HG03139 (cell line): ENCODE measurements at regions not wholly inside any gene's neighbourhood (a gene's known extent, or its start where the extent isn't known, plus 50 kb on each side); places are given as distances from the start of the nearest gene placed in this dataset.
"Not testable (repeated sequence)": the region's sequence is repeated elsewhere in the genome, so short reads cannot be mapped to it uniquely, and the experiment has no call there.

ENCODE experiments used
- ATAC-seq: cut with Tn5 transposase; IDR thresholded peaks from one replicate; pipeline ENCODE4 v1.9.1; 2021; ENCODE audit not compliant: unreplicated experiment

DNA sequence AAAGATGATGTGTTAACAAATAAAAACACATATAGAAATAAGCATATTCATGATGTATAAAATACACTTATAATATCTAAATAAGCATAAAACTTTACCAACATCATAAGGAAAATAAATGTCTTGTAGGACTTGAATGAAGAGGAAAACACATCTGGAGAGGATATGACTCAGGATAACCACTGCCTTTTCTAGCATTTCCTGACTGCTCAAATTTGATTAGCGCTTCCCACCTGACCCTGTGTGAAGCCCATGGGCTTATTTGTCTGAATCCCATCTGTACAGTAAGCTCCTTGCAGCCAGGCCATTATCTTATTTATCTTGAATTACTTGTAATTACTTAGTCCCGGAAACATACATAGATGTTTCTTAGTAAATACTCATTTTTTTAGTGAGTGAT, 608.6 kb downstream of the COL12A1 start:
- ATAC-seq = no peak

DNA sequence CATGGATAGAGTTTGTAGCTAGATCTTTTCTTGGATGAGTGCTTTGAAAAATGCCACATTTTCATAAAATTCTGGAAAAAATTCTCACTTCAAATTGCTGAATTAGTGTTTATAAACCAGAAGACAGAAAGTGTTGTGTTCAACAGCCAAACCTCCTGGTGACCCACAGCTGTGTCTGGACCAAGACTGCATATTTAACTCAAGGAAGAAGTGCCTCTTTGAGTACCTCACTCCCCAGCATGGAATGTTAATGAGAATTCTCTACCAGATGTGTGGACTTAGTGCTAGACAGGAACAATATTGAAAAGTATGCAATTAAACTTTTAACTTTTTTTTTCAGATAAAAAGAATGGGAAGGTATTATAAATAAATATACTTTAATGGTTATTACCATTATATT, 609.3 kb downstream of the COL12A1 start:
- ATAC-seq = no peak

DNA sequence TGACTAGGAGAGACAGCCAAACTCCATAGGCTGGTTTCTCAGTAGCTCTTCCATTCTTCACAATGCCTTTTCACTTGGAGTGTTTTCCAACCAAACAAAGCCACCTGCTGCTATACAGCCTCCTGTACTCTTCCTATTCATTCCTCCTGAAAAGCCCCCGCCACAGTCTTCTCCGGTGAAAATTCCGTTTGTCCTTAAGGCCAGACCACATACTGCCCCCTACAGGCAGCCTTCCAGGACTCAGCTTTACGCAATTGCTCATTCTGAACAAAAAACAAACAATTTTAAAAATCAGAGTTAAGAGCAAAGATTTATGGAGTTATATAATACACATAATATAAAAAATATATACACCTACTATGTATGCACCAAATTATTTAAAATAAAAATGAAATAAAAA, 611.5 kb downstream of the COL12A1 start:
- ATAC-seq = not testable (repeated sequence)

DNA sequence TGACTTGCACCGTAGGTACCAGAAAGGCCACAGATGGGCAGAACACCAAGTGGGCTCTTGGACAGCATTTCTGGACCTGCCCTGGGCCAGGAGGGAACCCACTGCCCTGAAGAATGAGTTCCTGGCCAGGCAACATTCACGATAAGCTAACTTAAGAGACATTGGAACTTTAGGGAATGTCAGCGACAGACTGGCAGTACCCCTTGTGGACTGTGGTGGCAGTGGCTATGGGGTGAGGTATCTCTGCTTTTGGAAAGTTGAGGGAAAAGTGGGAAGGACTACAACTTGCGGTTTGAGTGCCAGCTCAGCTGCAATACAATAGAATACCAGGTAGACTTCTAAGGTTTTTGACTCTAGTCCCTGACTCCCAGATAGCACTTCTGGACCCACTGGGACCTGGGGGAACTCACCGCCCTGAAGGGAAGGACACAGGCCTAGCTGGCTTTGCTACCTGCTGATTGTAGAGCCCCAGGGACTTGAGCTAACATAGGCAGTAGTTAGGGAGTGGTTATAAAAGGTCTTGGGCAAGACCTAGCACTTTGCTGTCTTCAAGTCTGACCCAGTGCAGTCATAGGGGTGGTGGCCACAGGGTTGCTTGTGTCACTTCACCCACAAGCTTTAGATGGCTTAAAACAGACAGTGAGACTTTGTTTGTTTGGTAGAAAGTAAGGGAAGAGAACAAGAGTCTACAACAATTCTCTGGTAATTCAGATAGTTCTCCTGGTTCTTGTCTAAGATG, 617.6 kb downstream of the COL12A1 start:
- ATAC-seq = no peak

DNA sequence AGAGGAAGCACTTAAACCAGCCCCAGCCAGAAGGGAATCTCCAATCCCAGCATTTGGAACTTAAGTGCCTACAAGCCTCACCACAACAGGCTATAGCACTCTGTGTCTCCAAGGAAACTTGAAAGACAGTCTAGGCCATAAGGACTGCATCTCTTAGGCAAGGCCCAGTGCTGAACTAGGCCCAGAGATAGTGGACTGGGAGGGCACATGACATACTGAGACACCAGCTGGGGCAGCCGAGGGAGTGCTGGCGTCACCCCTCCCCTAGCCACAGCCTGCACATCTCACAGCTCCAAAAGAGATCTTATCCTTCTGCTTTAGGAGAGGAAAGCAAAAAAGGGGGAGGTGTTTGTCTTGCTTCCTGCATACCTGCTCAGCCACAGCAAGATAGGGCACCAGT, 618.5 kb downstream of the COL12A1 start:
- no peak for ATAC-seq

DNA sequence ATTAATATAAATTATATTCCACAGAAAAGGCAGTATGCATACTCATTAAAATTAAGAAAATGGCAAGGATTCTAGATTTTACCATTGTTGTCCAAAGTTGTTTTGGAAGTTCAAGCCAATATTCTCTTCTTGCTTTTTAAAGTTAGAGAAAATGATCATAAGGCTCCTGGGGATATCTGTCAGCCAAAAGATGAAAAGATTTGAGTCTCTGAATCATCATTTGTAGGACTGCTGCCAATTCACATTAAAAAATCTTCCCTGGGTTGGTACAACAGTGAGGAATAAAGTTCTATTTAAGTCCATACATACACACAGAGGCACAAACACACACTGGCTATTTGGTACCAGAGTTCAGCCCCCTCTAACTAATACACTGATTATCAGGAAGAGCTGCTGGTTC, 620.1 kb downstream of the COL12A1 start:
- ATAC-seq = no peak

DNA sequence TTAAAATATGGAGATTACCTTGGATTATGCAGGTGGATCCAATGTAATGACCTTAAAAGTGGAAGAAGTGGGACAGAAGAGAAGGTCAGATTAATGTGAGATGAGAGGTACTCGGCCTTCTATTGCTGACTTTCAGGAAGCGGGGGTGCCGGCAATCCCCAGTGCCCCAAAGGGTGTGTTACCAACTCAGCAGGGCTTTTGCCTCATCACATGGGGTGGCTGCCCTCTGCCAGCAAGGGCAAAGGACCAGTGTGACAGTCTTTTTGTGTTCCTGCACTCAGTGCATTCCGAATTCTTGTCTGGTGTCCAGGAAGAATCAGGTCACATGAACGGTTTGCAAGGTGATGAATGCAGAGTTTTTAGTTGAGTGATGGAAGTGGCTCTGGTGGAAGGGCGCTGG, 624.2 kb downstream of the COL12A1 start:
- no peak for ATAC-seq

DNA sequence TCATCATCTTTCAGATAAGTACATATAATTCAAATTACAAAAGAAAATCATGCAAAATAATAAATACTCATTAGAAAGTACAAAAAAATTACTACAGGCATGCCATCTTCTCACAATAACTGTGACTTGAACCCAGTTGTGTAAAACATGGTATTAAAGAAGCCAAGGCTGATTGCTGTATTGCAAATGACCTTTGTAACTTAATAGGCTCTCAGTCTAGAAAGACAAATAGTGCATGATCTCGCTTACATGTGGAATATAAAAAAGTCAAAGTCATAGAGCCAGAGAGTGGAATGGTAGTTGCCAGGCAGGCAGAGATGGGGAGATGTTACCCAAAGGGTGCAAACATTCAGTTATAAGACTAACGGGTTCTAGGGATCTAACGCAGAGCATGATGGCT, 626.1 kb downstream of the COL12A1 start:
- ATAC-seq = no peak

DNA sequence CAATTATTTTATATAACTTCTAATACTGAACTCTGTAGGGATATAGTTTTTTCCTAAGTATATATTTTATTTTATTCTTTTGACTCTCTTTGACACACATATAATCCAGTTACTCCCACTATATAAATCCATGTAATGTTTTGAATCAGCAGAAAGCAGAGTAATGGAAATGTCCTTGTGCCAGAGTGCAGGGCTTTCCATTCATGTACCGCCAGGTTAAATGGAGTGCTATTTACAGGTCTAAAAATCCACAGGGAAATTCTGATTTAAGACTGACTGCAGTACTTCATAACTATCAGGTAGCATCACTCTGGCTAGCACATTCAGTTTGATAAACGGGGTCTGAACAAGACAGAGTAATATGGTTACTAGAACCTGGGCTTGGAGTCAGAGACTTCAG, 626.8 kb downstream of the COL12A1 start:
- ATAC-seq = no peak

DNA sequence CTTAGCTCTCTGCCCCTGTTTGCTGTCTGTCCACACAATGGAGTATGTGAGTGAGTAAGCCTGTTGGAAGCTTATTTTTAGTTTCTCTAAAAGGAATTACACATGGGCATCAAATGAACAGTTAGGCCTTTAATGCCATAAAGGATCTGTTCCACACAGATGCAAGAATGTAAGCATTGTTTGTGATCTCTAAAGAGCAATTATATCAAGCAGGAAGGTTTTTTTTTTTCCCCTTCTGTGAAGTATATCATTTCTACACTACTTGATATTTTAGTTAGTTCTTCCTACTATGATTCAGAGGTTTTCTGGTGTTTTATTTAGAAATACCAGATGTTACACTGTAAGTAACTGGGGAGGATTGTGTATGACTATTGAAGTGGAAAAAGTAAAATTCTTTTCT, 627.5 kb downstream of the COL12A1 start:
- no peak for ATAC-seq

DNA sequence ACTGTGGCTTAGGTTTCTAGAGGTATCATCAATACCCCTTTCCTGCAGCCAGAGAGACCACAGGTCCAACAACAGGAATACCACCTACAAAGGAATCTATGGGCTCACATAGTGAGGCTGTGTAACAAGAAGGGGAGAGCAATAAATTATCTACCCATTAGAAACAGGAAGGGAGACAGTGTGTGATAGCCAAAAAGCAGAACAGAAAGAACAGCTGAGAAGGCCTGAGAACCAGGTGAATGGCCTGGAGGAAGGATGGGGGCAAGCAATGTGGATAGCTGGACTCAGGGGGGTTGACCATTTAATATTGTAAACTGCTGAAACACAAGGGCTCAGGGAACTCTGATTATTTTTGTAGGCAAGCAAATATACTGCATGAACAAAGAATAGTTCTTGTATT, 628.2 kb downstream of the COL12A1 start:
- peak; percentile 96 for ATAC-seq

DNA sequence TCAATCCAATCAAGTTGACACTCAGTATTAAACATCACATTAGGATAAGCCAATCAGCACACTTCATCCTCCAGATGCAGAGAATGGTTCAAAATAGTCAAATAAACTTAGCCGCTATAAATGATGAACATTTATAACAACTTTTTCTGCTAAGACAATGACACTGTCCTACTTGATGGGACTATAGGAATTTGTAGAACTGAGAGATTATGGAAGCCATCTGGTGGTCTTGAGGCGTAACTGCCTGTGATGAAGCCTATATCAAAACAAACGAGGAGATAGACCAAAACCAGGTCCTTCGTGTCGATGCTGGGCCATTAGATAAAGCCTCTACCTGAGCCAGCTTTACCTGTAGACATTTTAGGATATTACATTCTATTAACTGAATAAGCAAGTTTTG, 631.1 kb downstream of the COL12A1 start:
- no peak for ATAC-seq

DNA sequence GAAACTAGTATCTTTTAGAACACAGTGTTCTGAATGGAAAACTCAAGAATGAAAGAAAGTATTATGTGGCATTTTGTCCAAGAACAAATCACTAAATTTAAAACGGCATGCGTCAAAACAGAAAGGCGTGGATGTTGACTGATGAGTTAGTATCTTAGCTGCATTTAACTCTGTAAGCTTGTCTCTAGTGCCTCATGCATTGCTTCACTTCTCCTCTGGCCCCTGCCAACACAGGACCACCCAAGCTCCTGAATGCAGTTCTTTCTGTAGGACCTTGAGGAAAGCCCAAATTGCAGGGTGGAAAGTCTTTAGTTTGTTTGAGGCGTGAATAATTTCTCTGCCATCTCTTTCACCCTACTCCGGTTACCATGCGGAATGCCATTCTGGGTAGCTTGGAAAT, 632.2 kb downstream of the COL12A1 start:
- no peak for ATAC-seq

DNA sequence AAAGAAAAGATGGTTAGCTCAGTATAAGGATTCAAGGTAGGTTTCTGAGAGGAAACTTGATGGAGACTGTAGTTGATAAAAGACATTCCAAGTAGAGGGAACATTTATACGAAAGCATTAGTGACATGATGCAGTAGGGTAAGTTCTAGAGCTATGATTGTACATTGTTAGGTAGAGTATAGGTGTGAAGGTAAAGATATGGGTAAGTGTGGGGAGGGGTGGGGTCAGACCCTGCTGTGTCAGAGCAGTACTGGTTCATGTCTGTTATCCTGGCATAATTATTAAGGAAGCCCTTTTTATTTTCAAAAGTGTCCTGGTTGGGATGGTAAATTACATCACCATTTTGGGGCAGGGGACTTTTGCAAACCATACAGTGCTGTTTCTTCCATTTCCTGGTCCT, 635.8 kb downstream of the COL12A1 start:
- ATAC-seq = no peak

DNA sequence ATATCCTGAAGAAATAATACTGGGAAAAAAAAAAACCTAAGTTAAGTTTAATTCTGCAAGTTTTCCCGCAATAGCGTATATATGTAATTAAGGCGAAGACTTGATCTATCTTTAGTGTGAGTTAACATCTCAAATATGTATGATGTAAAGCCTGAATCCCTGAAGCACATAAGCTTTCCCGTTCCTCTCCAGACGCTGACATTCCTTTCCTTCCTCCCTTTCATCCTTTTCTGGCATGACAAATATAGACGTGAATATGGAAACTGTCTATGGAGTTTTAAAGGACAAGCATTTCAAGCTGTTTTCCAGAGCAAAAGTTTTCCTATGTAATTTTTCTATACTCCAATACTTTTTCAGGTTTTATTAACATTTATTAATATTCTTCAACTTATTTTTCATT, 637.0 kb downstream of the COL12A1 start:
- no peak for ATAC-seq

DNA sequence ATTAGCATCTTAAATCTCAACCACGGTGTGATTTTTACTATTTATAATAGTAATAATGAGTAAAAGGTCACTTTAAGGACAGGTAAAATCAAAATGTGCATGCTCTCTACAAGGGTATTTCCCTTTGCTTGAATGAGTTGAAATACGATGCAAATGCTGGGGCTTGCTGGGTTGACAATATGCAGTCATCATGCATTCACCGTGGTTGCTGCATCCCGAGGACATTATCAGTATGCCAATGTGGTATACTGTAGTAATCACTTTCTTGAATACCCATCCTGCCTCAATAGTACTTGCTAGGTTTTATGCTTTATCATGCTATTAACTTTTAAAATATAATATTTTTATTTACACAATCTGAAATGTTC, 637.9 kb downstream of the COL12A1 start:
- not testable (repeated sequence) for ATAC-seq

DNA sequence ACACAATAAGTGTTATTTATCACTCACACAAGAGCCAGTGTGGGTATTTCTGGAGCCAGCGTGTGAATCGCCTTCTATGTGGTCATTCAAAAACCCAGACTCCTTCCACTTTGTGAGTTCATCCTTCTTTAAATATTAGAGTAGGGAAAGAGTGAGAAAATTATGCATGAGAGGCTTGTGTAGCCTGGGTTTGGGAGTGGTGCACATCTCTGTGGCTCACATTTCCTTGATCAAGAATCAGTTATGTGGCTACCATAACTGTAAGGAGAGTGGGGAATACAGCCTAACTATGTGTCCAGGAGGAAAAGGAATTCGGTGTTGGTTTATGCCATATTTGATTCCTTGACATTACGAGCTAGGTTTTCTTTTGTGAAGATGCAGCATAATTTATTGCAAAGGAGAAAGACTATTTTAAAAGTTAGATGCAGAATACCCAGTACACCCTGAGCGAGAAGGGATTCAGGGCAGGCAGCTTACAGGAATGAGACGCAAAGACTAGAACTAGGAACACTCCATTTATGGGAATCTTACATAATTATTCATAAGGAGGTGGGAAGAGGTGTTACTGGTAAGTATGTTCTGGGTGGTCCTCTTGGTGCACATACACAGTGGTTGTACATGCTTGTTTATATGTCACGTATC, 638.5 kb downstream of the COL12A1 start:
- no peak for ATAC-seq

DNA sequence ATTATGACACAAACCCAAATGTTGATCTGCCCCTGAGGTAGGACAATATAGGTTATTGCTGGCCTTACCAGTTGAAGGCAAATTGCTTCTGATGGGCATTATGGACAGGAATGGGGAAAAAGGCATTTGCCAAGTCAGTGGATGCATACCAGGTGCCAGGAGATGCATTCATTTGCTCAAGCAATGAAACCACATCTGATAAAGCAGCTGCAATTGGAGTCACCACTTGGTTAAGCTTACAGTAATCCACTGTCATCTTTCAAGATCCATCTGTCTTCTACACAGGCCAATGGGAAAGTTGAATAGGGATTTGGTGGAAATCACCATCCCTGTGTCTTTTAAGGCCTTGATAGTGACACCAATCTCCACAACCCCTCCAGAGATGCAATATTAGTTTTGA, 648.6 kb downstream of the COL12A1 start:
- ATAC-seq = no peak

DNA sequence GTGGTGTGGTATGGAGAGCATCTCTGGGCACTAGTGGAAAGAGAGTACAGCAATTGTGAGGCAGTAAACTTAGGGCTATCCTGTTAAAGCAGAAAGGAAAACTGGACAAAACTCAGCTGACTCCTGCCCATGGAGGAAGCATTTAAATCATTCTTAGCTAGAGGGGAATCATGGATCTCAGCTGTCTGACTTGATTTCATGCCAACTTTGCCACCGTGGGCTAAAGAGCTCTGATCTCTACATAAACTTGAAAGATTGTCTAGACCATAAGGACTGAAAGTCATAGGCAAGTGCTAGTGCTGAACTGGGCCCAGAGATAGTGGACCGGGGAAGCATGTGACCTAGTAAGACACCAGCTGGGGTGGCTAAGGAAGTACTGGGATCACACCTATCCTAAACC, 651.8 kb downstream of the COL12A1 start:
- no peak for ATAC-seq

DNA sequence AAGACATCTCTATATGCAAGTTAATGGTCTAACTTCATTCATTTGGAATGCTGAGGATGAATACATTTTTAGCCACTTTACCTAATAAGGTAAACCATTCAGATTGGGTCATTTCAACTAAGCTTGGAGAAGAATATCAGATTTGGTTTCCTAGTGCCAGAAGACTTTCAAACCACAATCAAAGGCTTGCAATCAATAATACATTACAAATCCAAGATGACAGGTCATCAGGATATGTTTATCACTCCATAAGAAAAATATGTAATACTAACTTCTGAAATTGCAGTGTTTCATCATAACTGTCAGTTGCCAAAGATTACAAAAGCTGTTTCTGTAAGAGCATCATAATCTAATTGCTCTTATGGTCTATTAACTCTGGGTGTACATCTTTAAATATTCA, 654.0 kb downstream of the COL12A1 start:
- no peak for ATAC-seq

DNA sequence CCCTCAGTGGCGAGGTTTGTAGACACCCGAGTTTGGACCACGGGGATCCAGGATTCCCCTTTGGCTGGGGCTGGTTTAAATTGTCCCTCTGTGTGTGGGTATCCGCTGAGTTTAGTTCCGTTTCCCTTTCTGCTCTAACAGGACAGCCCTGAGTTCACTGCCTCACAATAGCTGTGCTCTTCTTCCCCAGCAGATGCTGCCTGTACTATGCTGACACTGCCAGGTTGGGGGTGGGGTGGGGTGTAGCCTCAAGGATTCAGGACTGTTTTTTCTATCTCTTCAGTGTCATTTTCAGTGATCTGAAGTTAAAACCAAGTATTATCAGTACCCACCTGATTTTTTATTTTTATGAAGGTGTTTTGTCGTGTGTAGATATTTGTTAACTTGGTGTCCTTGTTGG, 655.0 kb downstream of the COL12A1 start:
- ATAC-seq = no peak

DNA sequence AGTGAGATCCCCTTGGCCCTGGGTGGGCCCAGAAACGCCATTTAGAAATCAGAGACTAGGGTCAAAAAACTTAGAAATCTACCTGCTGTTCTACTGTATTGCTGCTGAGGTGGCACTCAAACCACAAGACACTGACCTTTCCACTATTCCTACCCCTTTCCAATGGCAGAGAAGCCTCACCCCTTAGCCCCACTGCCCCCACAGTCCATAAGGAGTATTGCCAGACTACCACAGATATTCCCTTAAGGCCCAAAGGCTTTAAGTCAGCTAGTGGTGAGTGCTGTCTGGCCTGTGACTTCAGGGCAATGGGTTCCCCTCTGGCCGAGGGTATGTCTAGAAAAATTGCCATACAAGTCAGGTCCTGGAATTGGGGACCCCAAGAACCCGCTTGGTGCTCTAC, 656.1 kb downstream of the COL12A1 start:
- no peak for ATAC-seq
